GM19324 (cell line): ENCODE measurements at regions not wholly inside any gene's neighbourhood (a gene's known extent, or its start where the extent isn't known, plus 50 kb on each side); places are given as distances from the start of the nearest gene placed in this dataset.
"Not testable (repeated sequence)": the region's sequence is repeated elsewhere in the genome, so short reads cannot be mapped to it uniquely, and the experiment has no call there.

Experiments used
- ATAC-seq: cut with Tn5 transposase; IDR thresholded peaks from one replicate; pipeline ENCODE4 v1.9.1; 2021; ENCODE audit warnings: mild to moderate bottlenecking, moderate library complexity; ENCODE audit not compliant: unreplicated experiment, low FRiP score

GRCh38 chr6:145151624-145152023, 583.7 kb downstream of the EPM2A start:
- no peak for ATAC-seq

GRCh38 chr6:145153495-145153894, 581.8 kb downstream of the EPM2A start:
- no peak for ATAC-seq

- ATAC-seq = no peak
Measured at GRCh38 chr6:145155411-145155810, 579.9 kb downstream of the EPM2A start.

- ATAC-seq = no peak
Measured at GRCh38 chr6:145155873-145156782, 579.2 kb downstream of the EPM2A start.

GRCh38 chr6:145158636-145159035, 576.7 kb downstream of the EPM2A start:
- not testable (repeated sequence) for ATAC-seq

GRCh38 chr6:145159921-145160320, 575.4 kb downstream of the EPM2A start:
- no peak for ATAC-seq

- ATAC-seq = no peak
Measured at GRCh38 chr6:145161501-145161900, 573.8 kb downstream of the EPM2A start.

GRCh38 chr6:145169726-145170224, 565.5 kb downstream of the EPM2A start:
- ATAC-seq = no peak

GRCh38 chr6:145175470-145175869, 559.9 kb downstream of the EPM2A start:
- no peak for ATAC-seq

- no peak for ATAC-seq
Measured at GRCh38 chr6:145178391-145178790, 556.9 kb downstream of the EPM2A start.

GRCh38 chr6:145187491-145188206, 547.7 kb downstream of the EPM2A start:
- ATAC-seq = no peak

- ATAC-seq = no peak
Measured at GRCh38 chr6:145189836-145190235, 545.5 kb downstream of the EPM2A start.

- no peak for ATAC-seq
Measured at GRCh38 chr6:145194389-145194788, 540.9 kb downstream of the EPM2A start.

- ATAC-seq = no peak
Measured at GRCh38 chr6:145199961-145200360, 535.4 kb downstream of the EPM2A start.

GRCh38 chr6:145204301-145204700, 531.0 kb downstream of the EPM2A start:
- no peak for ATAC-seq

GRCh38 chr6:145206247-145206907, 528.9 kb downstream of the EPM2A start:
- ATAC-seq = no peak

- no peak for ATAC-seq
Measured at GRCh38 chr6:145208474-145208873, 526.8 kb downstream of the EPM2A start.

- ATAC-seq = no peak
Measured at GRCh38 chr6:145209272-145209671, 526.0 kb downstream of the EPM2A start.

- ATAC-seq = peak; percentile 27
Measured at GRCh38 chr6:145212813-145213212, 522.5 kb downstream of the EPM2A start.

- peak; percentile 61 for ATAC-seq
Measured at GRCh38 chr6:145213614-145214013, 521.7 kb downstream of the EPM2A start.

- no peak for ATAC-seq
Measured at GRCh38 chr6:145214570-145214969, 520.8 kb downstream of the EPM2A start.
